WTC11 (cell line): ENCODE measurements at regions not wholly inside any gene's neighbourhood (a gene's known extent, or its start where the extent isn't known, plus 50 kb on each side); places are given as distances from the start of the nearest gene placed in this dataset.

Source experiments
- CBFB ChIP-seq: sonication (generic); formaldehyde crosslinking; IDR thresholded peaks from 2 replicates; pipeline ENCODE4 v1.8.1; 2022; ENCODE audit warnings: mild to moderate bottlenecking, low read depth, missing genetic modification reagents
- CREB1 ChIP-seq: sonication (generic); formaldehyde crosslinking; IDR thresholded peaks from 2 replicates; pipeline ENCODE4 v1.8.0; 2023; ENCODE audit warnings: mild to moderate bottlenecking, missing genetic modification reagents
- GABPB1 ChIP-seq: sonication (generic); formaldehyde crosslinking; IDR thresholded peaks from 2 replicates; pipeline ENCODE4 v1.8.1; 2023; ENCODE audit warnings: mild to moderate bottlenecking, missing genetic modification reagents
- GTF2I ChIP-seq: fragments of 250-450 bp; sonication (Bioruptor Pico); conservative IDR thresholded peaks from 2 replicates; pipeline ENCODE4 v1.4.0; 2021; ENCODE audit warnings: mild to moderate bottlenecking
- RELA ChIP-seq: sonication (generic); formaldehyde crosslinking; IDR thresholded peaks from 2 replicates; pipeline ENCODE4 v1.8.1; 2022; ENCODE audit warnings: missing genetic modification reagents, mild to moderate bottlenecking, borderline replicate concordance
- SP1 ChIP-seq: sonication (generic); formaldehyde crosslinking; conservative IDR thresholded peaks from 2 replicates; pipeline ENCODE4 v1.8.1; 2022; ENCODE audit warnings: missing genetic modification reagents
- TEAD4 ChIP-seq: sonication (generic); formaldehyde crosslinking; IDR thresholded peaks from 2 replicates; pipeline ENCODE4 v1.8.0; 2022; ENCODE audit warnings: mild to moderate bottlenecking, missing genetic modification reagents
- ZNF263 ChIP-seq: sonication (generic); formaldehyde crosslinking; IDR thresholded peaks from 2 replicates; pipeline ENCODE4 v1.8.1; 2022; ENCODE audit warnings: low read depth, mild to moderate bottlenecking, moderate library complexity, missing genetic modification reagents
- ZNF317 ChIP-seq: sonication (generic); formaldehyde crosslinking; IDR thresholded peaks from 2 replicates; pipeline ENCODE4 v1.8.1; 2023; ENCODE audit warnings: low read depth, mild to moderate bottlenecking, moderate library complexity, missing genetic modification reagents, borderline replicate concordance
- ZSCAN18 ChIP-seq: fragments of 250-450 bp; sonication (Bioruptor Pico); IDR thresholded peaks from 2 replicates; pipeline ENCODE4 v2.1.2; 2022; ENCODE audit warnings: mild to moderate bottlenecking, moderate library complexity
- TF ChIP-seq, protein P1 (sequence below): fragments of 200-600 bp; IDR thresholded peaks from 2 replicates; pipeline ENCODE4 v1.8.0; 2022; ENCODE audit warnings: antibody characterized with exemption

- TF ChIP-seq GTF2I (no peak), ZNF263 (CRISPR knock-in tag) (no peak), ZNF317 (CRISPR knock-in tag) (no peak), GABPB1 (CRISPR knock-in tag) (no peak), SP1 (CRISPR knock-in tag) (no peak), TEAD4 (CRISPR knock-in tag) (no peak), RELA (CRISPR knock-in tag) (no peak), CBFB (CRISPR knock-in tag) (no peak), ZSCAN18 (no peak), CREB1 (CRISPR knock-in tag) (no peak)
- TF ChIP-seq, protein P1, sequence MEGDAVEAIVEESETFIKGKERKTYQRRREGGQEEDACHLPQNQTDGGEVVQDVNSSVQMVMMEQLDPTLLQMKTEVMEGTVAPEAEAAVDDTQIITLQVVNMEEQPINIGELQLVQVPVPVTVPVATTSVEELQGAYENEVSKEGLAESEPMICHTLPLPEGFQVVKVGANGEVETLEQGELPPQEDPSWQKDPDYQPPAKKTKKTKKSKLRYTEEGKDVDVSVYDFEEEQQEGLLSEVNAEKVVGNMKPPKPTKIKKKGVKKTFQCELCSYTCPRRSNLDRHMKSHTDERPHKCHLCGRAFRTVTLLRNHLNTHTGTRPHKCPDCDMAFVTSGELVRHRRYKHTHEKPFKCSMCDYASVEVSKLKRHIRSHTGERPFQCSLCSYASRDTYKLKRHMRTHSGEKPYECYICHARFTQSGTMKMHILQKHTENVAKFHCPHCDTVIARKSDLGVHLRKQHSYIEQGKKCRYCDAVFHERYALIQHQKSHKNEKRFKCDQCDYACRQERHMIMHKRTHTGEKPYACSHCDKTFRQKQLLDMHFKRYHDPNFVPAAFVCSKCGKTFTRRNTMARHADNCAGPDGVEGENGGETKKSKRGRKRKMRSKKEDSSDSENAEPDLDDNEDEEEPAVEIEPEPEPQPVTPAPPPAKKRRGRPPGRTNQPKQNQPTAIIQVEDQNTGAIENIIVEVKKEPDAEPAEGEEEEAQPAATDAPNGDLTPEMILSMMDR, result no peak
Measured at GRCh38 chr4:123301923-123302322, 94.7 kb upstream of the SPRY1 start.
